ENCODE measurements at regions not wholly inside any gene's neighbourhood (a gene's known extent, or its start where the extent isn't known, plus 50 kb on each side); places are given as distances from the start of the nearest gene placed in this dataset.
"Not testable (repeated sequence)": the region's sequence is repeated elsewhere in the genome, so short reads cannot be mapped to it uniquely, and the experiment has no call there.

- DNase-seq: no peak
Measured at GRCh38 chr1:57578099-57578498, 154.2 kb upstream of the DAB1 start.

- DNase-seq: no peak
Measured at GRCh38 chr1:57576756-57577155, 152.9 kb upstream of the DAB1 start.

- DNase-seq: no peak
Measured at GRCh38 chr1:57572016-57572415, 148.2 kb upstream of the DAB1 start.

GRCh38 chr1:57558066-57558465, 134.2 kb upstream of the DAB1 start:
- not testable (repeated sequence) for DNase-seq

GRCh38 chr1:57553666-57554065, 129.8 kb upstream of the DAB1 start:
- DNase-seq: no peak

GRCh38 chr1:57551476-57551875, 127.6 kb upstream of the DAB1 start:
- no peak for DNase-seq

GRCh38 chr1:57550092-57550491, 126.2 kb upstream of the DAB1 start:
- no peak for DNase-seq

GRCh38 chr1:57549300-57549699, 125.4 kb upstream of the DAB1 start:
- DNase-seq: no peak

- DNase-seq: no peak
Measured at GRCh38 chr1:57546549-57547330, 122.9 kb upstream of the DAB1 start.

GRCh38 chr1:57544345-57544744, 120.5 kb upstream of the DAB1 start:
- no peak for DNase-seq

GRCh38 chr1:57536749-57537423, 113.0 kb upstream of the DAB1 start:
- DNase-seq: no peak

GRCh38 chr1:57532299-57532698, 108.4 kb upstream of the DAB1 start:
- DNase-seq: no peak

- not testable (repeated sequence) for DNase-seq
Measured at GRCh38 chr1:57530911-57531260, 107.0 kb upstream of the DAB1 start.

- no peak for DNase-seq
Measured at GRCh38 chr1:57530206-57530910, 106.5 kb upstream of the DAB1 start.

- DNase-seq: no peak
Measured at GRCh38 chr1:57522575-57522974, 98.7 kb upstream of the DAB1 start.

- no peak for DNase-seq
Measured at GRCh38 chr1:57520743-57521515, 97.1 kb upstream of the DAB1 start.

- DNase-seq: no peak
Measured at GRCh38 chr1:57518496-57518895, 94.6 kb upstream of the DAB1 start.

GRCh38 chr1:57517587-57518374, 93.9 kb upstream of the DAB1 start:
- DNase-seq: no peak

- DNase-seq: no peak
Measured at GRCh38 chr1:57512386-57512785, 88.5 kb upstream of the DAB1 start.

- DNase-seq: no peak
Measured at GRCh38 chr1:57506941-57507340, 83.1 kb upstream of the DAB1 start.

GRCh38 chr1:57503337-57503736, 79.5 kb upstream of the DAB1 start:
- DNase-seq: no peak
